Heart left ventricle (tissue), 13 donors: ENCODE measurements at regions not wholly inside any gene's neighbourhood (a gene's known extent, or its start where the extent isn't known, plus 50 kb on each side); places are given as distances from the start of the nearest gene placed in this dataset.

Experiments used
- POLR2A ChIP-seq, 2 donors: fragments of 450-650 bp; IDR thresholded peaks; one replicate each; pipeline ENCODE4 v1.6.1; 2017; ENCODE audit warnings: antibody characterized with exemption in 2 of 2, mild to moderate bottlenecking in 2 of 2, moderate library complexity in 2 of 2
- TF ChIP-seq, protein P1 (sequence below), 12 donors: fragments of 200-600 bp; sonication (generic) in 4 of 12; IDR thresholded peaks; one replicate each; pipeline versions ENCODE4 v1.5.0 to v1.8.0; 2018 to 2022; ENCODE audit warnings: antibody characterized with exemption in 12 of 12, mild to moderate bottlenecking in 5 of 12
- donor health status: ischemic (EF 13 %, LVEDD 7.1; RV severe dilation, severe dysfunction).
- donor health status: DM: no; HTN: yes; CAD: no.
- donor health status: DM: no; HTN: no; CAD: no.
- donor health status: ischemic (EF 25% LVEDD 6.9; RV normal size, moderate dysfunction).
- donor health status: ischemic (EF 25% LVEDD 5.7; RV mildly dilated, moderate dysfunction).
- donor health status: ischemic (EF 35%, LVEDD 5.7; RV mildly dilated, moderate dysfunction).
- donor health status: nonischemic (EF 11% LVEDD 7.7; RV severe dilation, severe dysfunction).
- donor health status: DM: yes; HTN: yes; CAD: no.
- donor health status: PGD.
- donor health status: ischemic (EF 29% LVEDD 5.4; RV normal size, mild dysfunction).
- donor health status: nonischemic (EF 23%, LVEDD 6.1; RV moderate dilation, normal function).

DNA sequence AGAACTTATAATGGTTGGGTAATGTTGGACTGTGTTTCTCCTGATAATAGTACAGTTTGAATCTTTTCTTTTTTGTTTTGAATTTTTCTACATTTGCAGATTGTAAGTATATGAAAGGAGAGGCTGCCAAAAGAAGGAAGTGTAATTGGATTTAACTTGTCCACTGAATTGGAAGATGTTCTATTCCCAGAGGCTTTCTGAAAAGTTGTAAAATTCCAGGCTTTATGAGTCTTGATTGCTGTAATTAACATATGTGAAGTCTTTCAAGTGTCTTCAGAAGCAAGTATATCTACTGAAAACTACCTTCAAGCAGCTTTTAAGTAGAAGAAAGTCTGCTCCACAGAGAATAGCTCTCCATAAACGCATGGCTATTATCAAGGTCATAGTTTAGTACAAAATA lies 2456.4 kb downstream of the PCDH7 start:
- TF ChIP-seq, protein P1, sequence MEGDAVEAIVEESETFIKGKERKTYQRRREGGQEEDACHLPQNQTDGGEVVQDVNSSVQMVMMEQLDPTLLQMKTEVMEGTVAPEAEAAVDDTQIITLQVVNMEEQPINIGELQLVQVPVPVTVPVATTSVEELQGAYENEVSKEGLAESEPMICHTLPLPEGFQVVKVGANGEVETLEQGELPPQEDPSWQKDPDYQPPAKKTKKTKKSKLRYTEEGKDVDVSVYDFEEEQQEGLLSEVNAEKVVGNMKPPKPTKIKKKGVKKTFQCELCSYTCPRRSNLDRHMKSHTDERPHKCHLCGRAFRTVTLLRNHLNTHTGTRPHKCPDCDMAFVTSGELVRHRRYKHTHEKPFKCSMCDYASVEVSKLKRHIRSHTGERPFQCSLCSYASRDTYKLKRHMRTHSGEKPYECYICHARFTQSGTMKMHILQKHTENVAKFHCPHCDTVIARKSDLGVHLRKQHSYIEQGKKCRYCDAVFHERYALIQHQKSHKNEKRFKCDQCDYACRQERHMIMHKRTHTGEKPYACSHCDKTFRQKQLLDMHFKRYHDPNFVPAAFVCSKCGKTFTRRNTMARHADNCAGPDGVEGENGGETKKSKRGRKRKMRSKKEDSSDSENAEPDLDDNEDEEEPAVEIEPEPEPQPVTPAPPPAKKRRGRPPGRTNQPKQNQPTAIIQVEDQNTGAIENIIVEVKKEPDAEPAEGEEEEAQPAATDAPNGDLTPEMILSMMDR (IDR thresholded peaks at IDR 0.05), result no peak
- no peak for TF ChIP-seq POLR2A (IDR thresholded peaks at IDR 0.05)
